Fibroblast of the conjunctiva (primary cell): ENCODE measurements at regions not wholly inside any gene's neighbourhood (a gene's known extent, or its start where the extent isn't known, plus 50 kb on each side); places are given as distances from the start of the nearest gene placed in this dataset.
A peak's percentile ranks its signal among the peaks of the same experiment; 100 is the strongest.

Source experiments
- DNase-seq: peaks from one replicate; pipeline ENCODE4 v3.0.0-alpha.2; 2010; ENCODE audit warnings: low read depth

GRCh38 chr2:196224756-196225155 is 53.4 kb upstream of the STK17B start:
- DNase-seq: no peak

GRCh38 chr2:196225213-196225612 is 53.8 kb upstream of the STK17B start:
- no peak for DNase-seq

GRCh38 chr2:196226058-196226706 is 54.8 kb upstream of the STK17B start:
- DNase-seq: no peak

- no peak for DNase-seq
These were observed 55.3 kb upstream of the STK17B start for GRCh38 chr2:196226707-196227065.

GRCh38 chr2:196229013-196229412 is 57.6 kb upstream of the STK17B start:
- no peak for DNase-seq

- no peak for DNase-seq
These were observed 58.9 kb upstream of the STK17B start for GRCh38 chr2:196230061-196230854.

- peak; percentile 55 for DNase-seq
These were observed 61.8 kb upstream of the STK17B start for GRCh38 chr2:196233021-196233804.

GRCh38 chr2:196233805-196234475 is 62.6 kb upstream of the STK17B start:
- DNase-seq: no peak

- no peak for DNase-seq
These were observed 63.3 kb upstream of the STK17B start for GRCh38 chr2:196234672-196235071.

- no peak for DNase-seq
These were observed 67.5 kb upstream of the STK17B start for GRCh38 chr2:196238836-196239380.

GRCh38 chr2:196239622-196240587 is 68.5 kb upstream of the STK17B start:
- DNase-seq: no peak

- no peak for DNase-seq
These were observed 69.8 kb upstream of the STK17B start for GRCh38 chr2:196241175-196241574.

GRCh38 chr2:196242131-196242620 is 70.8 kb upstream of the STK17B start:
- no peak for DNase-seq

- no peak for DNase-seq
These were observed 73.1 kb upstream of the STK17B start for GRCh38 chr2:196244516-196244915.

- no peak for DNase-seq
These were observed 73.6 kb upstream of the STK17B start for GRCh38 chr2:196244966-196245365.

GRCh38 chr2:196245378-196246140 is 74.2 kb upstream of the STK17B start:
- no peak for DNase-seq

GRCh38 chr2:196247114-196247975 is 76.0 kb upstream of the STK17B start:
- DNase-seq: no peak

GRCh38 chr2:196247976-196248280 is 76.5 kb upstream of the STK17B start:
- no peak for DNase-seq

GRCh38 chr2:196248467-196249094 is 77.2 kb upstream of the STK17B start:
- DNase-seq: no peak
